ENCODE measurements at regions not wholly inside any gene's neighbourhood (a gene's known extent, or its start where the extent isn't known, plus 50 kb on each side); places are given as distances from the start of the nearest gene placed in this dataset.

DNA sequence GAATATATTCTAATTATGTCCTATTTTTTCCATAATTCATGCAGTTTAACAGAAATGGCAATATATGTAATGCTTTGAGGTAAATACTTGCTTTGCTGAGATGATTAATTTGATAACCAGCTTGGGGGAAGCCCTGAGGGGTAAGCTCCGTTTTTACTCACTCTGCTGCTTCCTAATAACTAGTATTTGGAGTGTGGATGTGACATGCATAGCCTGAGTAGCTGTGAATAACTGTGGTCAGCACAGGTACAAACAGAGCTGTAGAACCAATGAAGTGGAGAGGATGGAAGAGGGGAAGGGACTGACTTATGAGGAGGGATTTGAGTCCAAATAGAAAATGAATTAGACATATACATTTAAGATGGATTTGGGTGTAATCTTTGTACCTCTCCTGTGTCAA, 1495.5 kb upstream of the DDX18 start:
- ATAC-seq (no peak), DNase-seq (no peak), FAIRE-seq (no peak)
- 9 to 10% methylated on average over 1 of the region's 1 CpG for WGBS, 2 donors
- Histone ChIP-seq H3K4me1 (no peaks in the 10 kb centered on the region), H3K9me3 (no peaks in the 10 kb centered on the region), H3K36me3 (no peaks in the 10 kb centered on the region), H3K27me3 (no peaks in the 10 kb centered on the region), H3K4me3 (no peak overlapping the region), H3K27ac (no peak overlapping the region)
- intact Hi-C loops (cut with DNase I): no loop called here
- TF ChIP-seq CTCF (IDR thresholded peaks at IDR 0.05): no peak

DNA sequence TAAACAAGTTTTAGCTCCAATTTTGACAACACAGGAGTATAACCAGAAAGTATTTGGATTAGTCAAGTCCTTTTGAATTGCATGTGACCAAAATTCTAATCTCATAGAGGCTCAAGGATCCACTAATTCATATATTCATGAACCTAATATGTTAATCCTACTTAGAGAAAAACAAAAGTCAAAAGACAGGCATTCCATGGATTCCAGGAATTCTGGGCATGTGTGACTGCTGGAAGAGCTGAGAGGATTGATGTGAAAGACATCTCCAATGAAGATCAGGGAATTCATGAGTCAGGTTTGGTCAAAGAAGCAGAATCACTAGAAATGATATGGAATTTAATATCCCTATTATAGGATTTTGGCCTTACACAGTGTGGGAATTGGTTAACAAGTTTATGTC, 1494.6 kb upstream of the DDX18 start:
- FAIRE-seq (no peak), DNase-seq (no peak), ATAC-seq (no peak)
- Histone ChIP-seq H3K4me1 (no peaks in the 10 kb centered on the region), H3K9me3 (no peaks in the 10 kb centered on the region), H3K4me3 (no peak overlapping the region), H3K27me3 (no peaks in the 10 kb centered on the region), H3K36me3 (no peaks in the 10 kb centered on the region), H3K27ac (no peak overlapping the region)
- no peak for TF ChIP-seq CTCF (IDR thresholded peaks at IDR 0.05)
- intact Hi-C loops (cut with DNase I): no loop called here

GRCh38 chr2:116329280-116329679, 1485.2 kb upstream of the DDX18 start:
- no peak for DNase-seq
- no peaks in the 10 kb centered on the region for H3K27me3 ChIP-seq
- ATAC-seq: no peak
- FAIRE-seq: no peak
- no peak overlapping the region for H3K4me3 ChIP-seq
- H3K9me3 ChIP-seq: no peaks in the 10 kb centered on the region
- WGBS, 2 donors: 9 to 17% methylated on average over 3 of the region's 3 CpGs
- H3K36me3 ChIP-seq: no peaks in the 10 kb centered on the region
- intact Hi-C loops (cut with DNase I): no loop called here
- no peaks in the 10 kb centered on the region for H3K4me1 ChIP-seq
- TF ChIP-seq CTCF (IDR thresholded peaks at IDR 0.05): no peak
- H3K27ac ChIP-seq: no peak overlapping the region

- Histone ChIP-seq H3K4me1 (no peaks in the 10 kb centered on the region), H3K9me3 (no peaks in the 10 kb centered on the region), H3K36me3 (no peaks in the 10 kb centered on the region), H3K27ac (no peak overlapping the region), H3K27me3 (no peaks in the 10 kb centered on the region), H3K4me3 (no peak overlapping the region)
- TF ChIP-seq CTCF (IDR thresholded peaks at IDR 0.05): no peak
- ATAC-seq (no peak), FAIRE-seq (no peak), DNase-seq (no peak)
- intact Hi-C loops (cut with DNase I): no loop called here
- 32 to 34% methylated on average over 2 of the region's 2 CpGs for whole genome bisulfite sequencing, 2 donors
Measured at GRCh38 chr2:116340690-116341089, 1473.8 kb upstream of the DDX18 start.

DNA sequence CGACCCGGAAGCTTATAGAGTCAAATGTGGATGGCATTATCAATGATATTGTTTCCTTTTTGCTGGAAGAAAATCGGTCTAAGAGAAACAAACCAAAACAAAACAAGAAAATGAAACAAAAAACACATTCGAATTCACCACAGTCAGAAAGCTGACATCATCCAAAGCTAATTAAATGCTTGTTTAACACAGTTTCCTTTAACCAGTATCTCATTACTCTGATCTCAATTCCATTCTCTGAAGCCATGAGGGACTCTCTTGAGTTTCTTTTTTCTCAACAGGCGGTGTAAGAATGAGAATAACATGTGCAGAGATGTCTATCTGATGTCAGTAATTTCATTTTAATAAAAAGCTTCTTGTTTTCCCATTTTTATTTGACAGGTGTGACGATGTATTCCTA, 1448.3 kb upstream of the DDX18 start:
- FAIRE-seq (no peak), DNase-seq (no peak), ATAC-seq (no peak)
- Histone ChIP-seq H3K4me1 (no peaks in the 10 kb centered on the region), H3K4me3 (no peak overlapping the region), H3K36me3 (no peaks in the 10 kb centered on the region), H3K9me3 (no peaks in the 10 kb centered on the region), H3K27ac (no peak overlapping the region), H3K27me3 (no peaks in the 10 kb centered on the region)
- no peak for TF ChIP-seq CTCF (IDR thresholded peaks at IDR 0.05)
- WGBS, 2 donors: 52 to 66% methylated on average over 6 of the region's 6 CpGs
- intact Hi-C loops (cut with DNase I): no loop called here

All from pancreas (tissue), 10 donors.